GM21526 (cell line): ENCODE measurements at regions not wholly inside any gene's neighbourhood (a gene's known extent, or its start where the extent isn't known, plus 50 kb on each side); places are given as distances from the start of the nearest gene placed in this dataset.

Experiments used
- ATAC-seq: cut with Tn5 transposase; IDR thresholded peaks from one replicate; pipeline ENCODE4 v1.9.1; 2021; ENCODE audit warnings: moderate library complexity; ENCODE audit not compliant: unreplicated experiment, low FRiP score

DNA sequence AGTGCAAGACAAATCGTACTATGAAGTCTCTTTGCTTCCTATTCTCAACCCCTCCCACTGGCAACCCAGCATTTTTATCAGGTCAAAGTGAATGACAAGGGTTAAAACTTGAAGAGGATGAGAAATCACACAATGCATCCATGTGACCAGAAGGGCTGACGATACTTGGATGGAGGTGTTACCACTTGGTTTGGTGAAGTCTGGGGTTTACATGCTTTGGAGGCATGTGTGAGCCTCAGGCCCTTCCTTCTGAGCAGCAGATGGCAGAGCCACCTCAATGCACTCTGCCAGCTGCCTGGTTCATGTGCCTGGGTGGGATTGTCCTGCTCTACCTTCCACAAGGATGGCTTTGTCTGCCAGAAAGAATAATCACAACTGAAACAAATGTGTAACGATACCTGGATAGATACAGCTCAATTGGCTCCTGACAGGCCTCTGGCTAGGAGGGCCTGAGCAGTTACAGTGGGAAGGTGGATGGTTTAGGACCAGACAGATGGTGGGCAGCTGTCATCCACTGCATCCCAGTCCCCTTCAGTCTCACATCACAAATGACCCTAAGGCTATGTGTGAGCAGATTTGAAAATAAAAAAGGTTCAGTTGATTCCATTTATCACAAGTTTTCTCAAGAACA, 51.5 kb upstream of the CNIH3 start:
- no peak for ATAC-seq

DNA sequence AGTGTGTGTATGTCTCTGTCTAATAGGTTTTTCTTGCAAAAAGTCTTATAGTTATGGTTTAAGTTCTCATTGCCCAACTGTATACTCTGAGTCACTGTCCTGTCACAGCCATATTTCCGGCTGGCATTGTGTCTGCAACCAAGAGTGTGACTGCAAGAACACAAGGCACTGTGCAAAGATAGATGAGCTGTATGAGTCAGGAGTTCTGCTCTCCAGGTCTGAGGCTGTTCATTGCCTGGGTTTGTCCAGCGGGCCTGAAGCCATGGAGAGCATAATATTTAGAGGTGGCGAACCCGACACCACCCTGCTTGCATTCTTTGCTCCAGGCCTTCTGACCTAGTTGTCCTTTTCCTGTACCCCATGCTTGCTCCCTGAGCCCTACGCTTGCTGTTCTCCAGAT, 50.9 kb upstream of the CNIH3 start:
- no peak for ATAC-seq

DNA sequence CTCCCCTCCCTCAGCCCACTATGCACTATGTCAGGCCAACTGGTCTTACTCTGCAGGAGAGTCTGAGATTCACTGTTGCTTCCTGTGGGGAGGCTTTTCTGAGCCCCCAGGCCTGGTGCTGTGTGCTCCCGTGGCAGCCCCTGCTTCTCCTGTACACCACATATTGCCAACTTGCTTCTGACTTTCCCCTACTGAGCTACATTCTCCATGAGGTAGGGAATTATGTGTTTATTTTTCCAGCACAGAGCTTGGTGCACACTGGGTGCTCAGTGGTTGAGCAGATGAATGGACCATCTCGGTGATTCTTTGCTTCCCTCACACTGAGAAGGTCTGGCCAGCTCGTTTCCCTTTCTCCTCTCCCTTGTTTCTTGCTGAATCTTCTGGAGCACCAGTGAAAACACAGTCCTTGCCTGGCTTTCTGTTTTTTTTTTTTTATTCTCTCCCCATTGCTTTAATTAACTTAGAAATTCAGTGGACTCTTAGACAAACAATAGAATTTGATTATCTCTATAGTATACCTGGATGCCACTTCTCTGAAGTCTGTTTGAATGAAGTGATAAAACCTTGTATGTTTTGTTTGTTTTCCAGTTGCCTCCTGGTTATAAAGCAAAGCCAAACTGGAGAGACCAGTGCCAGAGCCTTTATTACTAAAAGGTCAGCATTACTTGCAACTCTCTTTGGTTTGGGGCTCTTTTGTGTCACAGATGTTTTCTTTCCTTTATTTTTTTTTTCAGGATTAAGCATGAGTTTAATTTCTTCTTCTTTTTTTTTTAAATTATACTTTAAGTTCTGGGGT, 50.3 kb upstream of the CNIH3 start:
- ATAC-seq = no peak
